H9 (cell line): ENCODE measurements at regions not wholly inside any gene's neighbourhood (a gene's known extent, or its start where the extent isn't known, plus 50 kb on each side); places are given as distances from the start of the nearest gene placed in this dataset.

Experiments
- DNase-seq: peaks from one replicate; pipeline ENCODE4 v3.0.0-alpha.2; 2017
- H2AFZ ChIP-seq: one replicate; pipeline ENCODE4 v1.6.1; 2013; ENCODE audit warnings: mild to moderate bottlenecking, low read length, control low read depth, moderate library complexity
- H2AK5ac ChIP-seq: 2 replicates; pipeline ENCODE4 v1.6.1; 2013; ENCODE audit warnings: low read length, control low read depth, mixed read lengths; ENCODE audit not compliant: insufficient read length
- H2BK120ac ChIP-seq: one replicate; pipeline ENCODE4 v1.6.1; 2013; ENCODE audit warnings: low read depth, mild to moderate bottlenecking, low read length, control low read depth, inconsistent platforms; ENCODE audit not compliant: poor library complexity, severe bottlenecking
- H2BK12ac ChIP-seq: 2 replicates; pipeline ENCODE4 v1.6.1; 2013; ENCODE audit warnings: low read length, control low read depth, mixed read lengths, low read depth; ENCODE audit not compliant: insufficient read length
- H2BK15ac ChIP-seq: 2 replicates; pipeline ENCODE4 v1.6.1; 2013; ENCODE audit warnings: low read depth, low read length, control low read depth
- H2BK20ac ChIP-seq: one replicate; pipeline ENCODE4 v1.6.1; 2013; ENCODE audit warnings: low read depth, mild to moderate bottlenecking, low read length, control low read depth, inconsistent platforms; ENCODE audit not compliant: poor library complexity, severe bottlenecking
- H2BK5ac ChIP-seq: 2 replicates; pipeline ENCODE4 v1.6.1; 2013; ENCODE audit warnings: low read length, control low read depth, mixed read lengths; ENCODE audit not compliant: insufficient read length
- H3K14ac ChIP-seq: 2 replicates; pipeline ENCODE4 v1.6.1; 2013; ENCODE audit warnings: low read length, control low read depth; ENCODE audit not compliant: insufficient read depth
- H3K18ac ChIP-seq: 2 replicates; pipeline ENCODE4 v1.6.1; 2013; ENCODE audit warnings: low read depth, mild to moderate bottlenecking, mixed read lengths, low read length, control low read depth; ENCODE audit not compliant: insufficient read length
- H3K23ac ChIP-seq: 2 replicates; pipeline ENCODE4 v1.6.1; 2013; ENCODE audit warnings: low read length, control low read depth, mixed read lengths, low read depth; ENCODE audit not compliant: insufficient read length
- H3K23me2 ChIP-seq: 2 replicates; pipeline ENCODE4 v1.6.1; 2013; ENCODE audit warnings: low read depth, mild to moderate bottlenecking, mixed read lengths, low read length, control low read depth; ENCODE audit not compliant: insufficient read length, poor library complexity, severe bottlenecking
- H3K27ac ChIP-seq: 2 replicates; pipeline ENCODE4 v1.5.1; 2013; ENCODE audit warnings: low read length, control low read depth, mixed read lengths, low read depth; ENCODE audit not compliant: insufficient read length
- H3K27me3 ChIP-seq: 2 replicates; pipeline ENCODE4 v1.6.1; 2013; ENCODE audit warnings: low read length, control low read depth, inconsistent platforms; ENCODE audit not compliant: insufficient read depth
- H3K4ac ChIP-seq: 2 replicates; pipeline ENCODE4 v1.6.1; 2013; ENCODE audit warnings: low read depth, mild to moderate bottlenecking, control low read depth, inconsistent platforms, low read length, moderate library complexity
- H3K4me1 ChIP-seq: 2 replicates; pipeline ENCODE4 v1.6.1; 2013; ENCODE audit warnings: low read length, control low read depth, inconsistent platforms; ENCODE audit not compliant: insufficient read depth
- H3K4me2 ChIP-seq: 2 replicates; pipeline ENCODE4 v1.6.1; 2013; ENCODE audit warnings: low read length, control low read depth, mixed read lengths; ENCODE audit not compliant: insufficient read length, insufficient read depth
- H3K56ac ChIP-seq: 2 replicates; pipeline ENCODE4 v1.6.1; 2013; ENCODE audit warnings: low read depth, mild to moderate bottlenecking, mixed read lengths, low read length, control low read depth; ENCODE audit not compliant: insufficient read length
- H3K79me1 ChIP-seq: 2 replicates; pipeline ENCODE4 v1.6.1; 2013; ENCODE audit warnings: low read depth, mild to moderate bottlenecking, moderate library complexity, low read length, control low read depth, inconsistent platforms; ENCODE audit not compliant: insufficient read depth, poor library complexity, severe bottlenecking
- H3K79me2 ChIP-seq: 2 replicates; pipeline ENCODE4 v1.6.1; 2013; ENCODE audit warnings: low read length, control low read depth, inconsistent platforms; ENCODE audit not compliant: insufficient read depth
- H3K9ac ChIP-seq: 2 replicates; pipeline ENCODE4 v1.6.1; 2013; ENCODE audit warnings: low read length, control low read depth, mixed read lengths; ENCODE audit not compliant: insufficient read length; ENCODE audit errors: extremely low read depth
- H3K9me3 ChIP-seq: one replicate; pipeline ENCODE4 v1.6.1; 2013; ENCODE audit warnings: low read depth, low read length, inconsistent platforms; ENCODE audit not compliant: control insufficient read depth
- H3T11ph ChIP-seq: one replicate; pipeline ENCODE4 v1.6.1; 2013; ENCODE audit warnings: mild to moderate bottlenecking, low read length, control low read depth, inconsistent platforms
- H4K20me1 ChIP-seq: one replicate; pipeline ENCODE4 v1.6.1; 2013; ENCODE audit not compliant: control insufficient read depth, insufficient read length, insufficient read depth
- H4K5ac ChIP-seq: 2 replicates; pipeline ENCODE4 v1.6.1; 2013; ENCODE audit warnings: low read depth, mild to moderate bottlenecking, mixed read lengths, low read length, control low read depth; ENCODE audit not compliant: insufficient read length
- H4K8ac ChIP-seq: replicated peaks from 2 replicates; pipeline ENCODE4 v1.6.1; 2013; ENCODE audit warnings: low read length, control low read depth, mixed read lengths, low read depth; ENCODE audit not compliant: insufficient read length
- H4K91ac ChIP-seq: 2 replicates; pipeline ENCODE4 v1.6.1; 2013; ENCODE audit warnings: low read depth, mild to moderate bottlenecking, moderate library complexity, mixed read lengths, low read length, control low read depth; ENCODE audit not compliant: insufficient read length
- H3K27ac Mint-ChIP-seq, 3 experiments: 2 replicates in 2 of 3; 3 replicates in 1 of 3; pipeline ENCODE4 v1.8.0; 2020 to 2021; ENCODE audit warnings: mixed read lengths in 3 of 3, mild to moderate bottlenecking in 1 of 3, moderate library complexity in 1 of 3
- H3K27me3 Mint-ChIP-seq: 2 replicates; pipeline ENCODE4 v1.8.0; 2021; ENCODE audit warnings: low read depth, mild to moderate bottlenecking, moderate library complexity, mixed read lengths
- H3K36me3 Mint-ChIP-seq, 3 experiments: 2 replicates in 2 of 3; 3 replicates in 1 of 3; pipeline ENCODE4 v1.8.0; 2020 to 2021; ENCODE audit warnings: low read depth in 3 of 3, mixed read lengths in 3 of 3; ENCODE audit not compliant: insufficient read depth in 1 of 3
- H3K4me1 Mint-ChIP-seq, 2 experiments: 2 replicates each; pipeline ENCODE4 v1.8.0; 2020; ENCODE audit warnings: mixed read lengths in 2 of 2
- H3K4me3 Mint-ChIP-seq, 2 experiments: 2 replicates in 1 of 2; 3 replicates in 1 of 2; pipeline ENCODE4 v1.8.0; 2020 to 2021; ENCODE audit warnings: mild to moderate bottlenecking in 2 of 2, mixed read lengths in 2 of 2, moderate library complexity in 1 of 2
- H3K9me3 Mint-ChIP-seq, 2 experiments: 2 replicates in 1 of 2; 3 replicates in 1 of 2; pipeline ENCODE4 v1.8.0; 2020; ENCODE audit warnings: mild to moderate bottlenecking in 2 of 2, mixed read lengths in 2 of 2, moderate library complexity in 1 of 2
- WGBS: extraction: QIAGEN DNeasy Blood & Tissue Kit; methylation state at CpG from one replicate; pipeline ENCODE4 v1.1.7; 2013; ENCODE audit warnings: missing lambda C conversion rate, low lambda C conversion rate, mixed read lengths; ENCODE audit not compliant: insufficient read length; ENCODE audit errors: extremely low coverage; 5-methylcytosine and 5-hydroxymethylcytosine counted together
- TF ChIP-seq, protein P1 (sequence below): fragments of 200-600 bp; sonication (generic); conservative IDR thresholded peaks from 3 replicates; pipeline ENCODE4 v1.8.0; 2021; ENCODE audit warnings: antibody characterized with exemption, mild to moderate bottlenecking

DNA sequence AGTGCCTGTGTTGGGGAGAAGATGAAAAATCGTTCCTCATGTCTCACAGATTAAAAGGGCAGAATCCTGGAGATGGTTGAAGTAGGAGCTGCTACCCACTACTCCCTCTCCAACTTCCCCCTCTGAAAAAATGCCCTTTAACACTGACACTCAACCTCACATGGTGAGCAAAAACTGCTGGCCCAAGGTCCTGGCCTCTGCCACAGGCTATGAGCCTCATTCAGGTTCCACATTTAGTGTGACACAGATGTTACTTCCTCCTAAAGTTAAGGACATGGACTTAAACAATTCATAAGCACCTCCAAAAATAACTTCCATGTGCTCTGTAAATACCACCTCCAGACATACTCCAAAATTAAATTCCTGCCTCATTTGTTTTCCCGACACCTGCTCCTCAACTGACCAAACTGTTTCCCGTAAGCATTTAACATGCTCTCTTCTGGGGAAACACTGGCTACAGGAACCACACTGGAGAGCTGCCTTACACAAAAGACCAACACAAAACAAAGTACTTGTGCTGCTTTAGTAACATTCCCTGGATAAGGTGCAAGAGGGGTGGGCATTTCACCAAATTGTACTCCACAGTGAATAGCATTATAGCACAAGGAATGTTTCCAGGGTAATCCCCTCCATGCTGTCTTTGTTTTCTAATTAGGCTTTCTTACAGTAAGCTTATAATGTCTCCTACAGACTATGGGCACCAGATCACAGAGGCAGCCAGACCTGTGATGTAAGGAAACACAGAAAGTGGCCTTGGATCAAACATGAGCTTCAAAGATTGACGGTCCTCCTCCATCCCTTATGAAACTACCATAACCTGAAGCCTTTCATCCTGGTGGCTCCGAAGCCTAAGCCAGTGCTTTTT, 57.0 kb downstream of the PHLDA1 start:
- Mint-ChIP-seq H3K4me3 (no peak overlapping the region), H3K36me3 (peaks cover 0 to 3% (median 0%) of the 10 kb centered on the region in 3 experiments; a peak in 1 of 7 replicates), H3K4me1 (peaks cover 47 to 56% of the 10 kb centered on the region in 2 experiments), H3K27ac (peak overlapping the region; percentile 15 to 64 (median 27); a peak in 3 of 7 replicates), H3K9me3 (no peaks in the 10 kb centered on the region), H3K27me3 (no peaks in the 10 kb centered on the region)
- Histone ChIP-seq H3K4me1 (peaks cover 17% of the 10 kb centered on the region), H4K91ac (no peak overlapping the region), H4K8ac (no peak overlapping the region), H3K27ac (no peak overlapping the region), H3K18ac (no peak overlapping the region), H2BK20ac (no peak overlapping the region), H4K5ac (no peak overlapping the region), H3K4me2 (no peak overlapping the region), H2BK120ac (no peak overlapping the region), H2BK12ac (no peak overlapping the region), H3K79me1 (no peaks in the 10 kb centered on the region), H2AFZ (no peak overlapping the region), H3T11ph (peak overlapping the region; percentile 62), H3K14ac (no peak overlapping the region), H4K20me1 (no peaks in the 10 kb centered on the region), H3K79me2 (no peaks in the 10 kb centered on the region), H3K27me3 (no peaks in the 10 kb centered on the region), H3K4ac (no peak overlapping the region), H3K56ac (no peak overlapping the region), H3K23ac (no peak overlapping the region), H3K9me3 (no peaks in the 10 kb centered on the region), H2BK5ac (no peak overlapping the region), H3K23me2 (no peaks in the 10 kb centered on the region), H2BK15ac (no peak overlapping the region; the same call in 1 of the 2 replicates), H3K9ac (no peak overlapping the region), H2AK5ac (no peak overlapping the region)
- WGBS = no CpG with 5 or more reads among the region's 5 CpGs
- TF ChIP-seq, protein P1, sequence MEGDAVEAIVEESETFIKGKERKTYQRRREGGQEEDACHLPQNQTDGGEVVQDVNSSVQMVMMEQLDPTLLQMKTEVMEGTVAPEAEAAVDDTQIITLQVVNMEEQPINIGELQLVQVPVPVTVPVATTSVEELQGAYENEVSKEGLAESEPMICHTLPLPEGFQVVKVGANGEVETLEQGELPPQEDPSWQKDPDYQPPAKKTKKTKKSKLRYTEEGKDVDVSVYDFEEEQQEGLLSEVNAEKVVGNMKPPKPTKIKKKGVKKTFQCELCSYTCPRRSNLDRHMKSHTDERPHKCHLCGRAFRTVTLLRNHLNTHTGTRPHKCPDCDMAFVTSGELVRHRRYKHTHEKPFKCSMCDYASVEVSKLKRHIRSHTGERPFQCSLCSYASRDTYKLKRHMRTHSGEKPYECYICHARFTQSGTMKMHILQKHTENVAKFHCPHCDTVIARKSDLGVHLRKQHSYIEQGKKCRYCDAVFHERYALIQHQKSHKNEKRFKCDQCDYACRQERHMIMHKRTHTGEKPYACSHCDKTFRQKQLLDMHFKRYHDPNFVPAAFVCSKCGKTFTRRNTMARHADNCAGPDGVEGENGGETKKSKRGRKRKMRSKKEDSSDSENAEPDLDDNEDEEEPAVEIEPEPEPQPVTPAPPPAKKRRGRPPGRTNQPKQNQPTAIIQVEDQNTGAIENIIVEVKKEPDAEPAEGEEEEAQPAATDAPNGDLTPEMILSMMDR = no peak
- DNase-seq = no peak
